ENCODE measurements at regions not wholly inside any gene's neighbourhood (a gene's known extent, or its start where the extent isn't known, plus 50 kb on each side); places are given as distances from the start of the nearest gene placed in this dataset.

DNA sequence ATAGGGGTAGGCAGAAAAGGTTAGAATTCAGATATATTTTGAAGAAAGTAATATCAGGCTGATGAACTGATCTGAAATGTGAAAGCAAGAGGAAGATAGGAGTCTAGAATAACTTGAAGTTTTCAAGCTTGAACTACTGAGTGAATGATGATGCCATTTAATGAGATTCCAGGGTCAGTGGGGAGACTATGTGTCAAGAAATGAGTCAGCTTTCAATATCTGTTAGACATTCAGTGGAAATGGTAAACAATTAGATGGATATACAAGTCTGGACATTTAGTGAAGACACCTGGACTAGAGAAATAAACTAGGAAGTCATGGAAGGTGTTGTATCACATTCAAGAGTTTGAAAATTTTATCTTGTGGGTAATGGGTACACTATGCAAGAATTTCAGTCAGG is 326.9 kb downstream of the FSIP2 start:
- DNase-seq (ENCODE audit: low read depth in 4 of 4, low spot score in 3 of 4): no peak

DNA sequence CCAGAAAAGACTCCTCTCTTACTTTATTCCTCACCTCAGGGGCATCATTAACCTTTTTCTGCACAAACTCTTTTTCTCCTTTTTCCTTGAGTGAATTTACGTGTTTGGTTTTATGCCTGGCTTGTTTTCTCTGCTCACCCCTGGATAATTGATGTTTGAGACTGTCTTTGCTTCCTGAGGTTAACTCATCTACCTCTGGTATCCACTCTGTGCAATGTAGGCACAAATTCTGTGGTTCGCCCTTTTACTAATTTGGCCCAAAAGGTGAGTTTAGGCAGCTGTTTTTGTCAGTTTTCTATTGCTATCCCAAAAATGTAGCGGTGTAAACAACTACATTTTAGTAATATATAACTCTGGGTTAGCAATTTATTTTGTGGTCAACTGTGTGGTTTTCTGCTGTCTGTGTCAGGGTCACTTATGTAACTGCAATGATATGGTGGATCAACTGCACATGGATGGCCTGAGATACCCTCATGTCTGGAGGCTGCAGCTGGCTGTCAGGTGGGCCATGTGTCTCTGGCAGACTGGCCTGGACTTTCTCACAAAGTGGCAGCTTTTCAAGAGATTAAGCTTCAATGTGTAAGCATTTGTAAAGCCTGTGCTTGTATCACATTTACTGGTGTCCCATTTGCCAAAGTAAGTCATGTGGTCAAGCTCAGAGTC is 329.7 kb downstream of the FSIP2 start:
- DNase-seq (ENCODE audit: low read depth in 4 of 4, low spot score in 3 of 4): no peak

DNA sequence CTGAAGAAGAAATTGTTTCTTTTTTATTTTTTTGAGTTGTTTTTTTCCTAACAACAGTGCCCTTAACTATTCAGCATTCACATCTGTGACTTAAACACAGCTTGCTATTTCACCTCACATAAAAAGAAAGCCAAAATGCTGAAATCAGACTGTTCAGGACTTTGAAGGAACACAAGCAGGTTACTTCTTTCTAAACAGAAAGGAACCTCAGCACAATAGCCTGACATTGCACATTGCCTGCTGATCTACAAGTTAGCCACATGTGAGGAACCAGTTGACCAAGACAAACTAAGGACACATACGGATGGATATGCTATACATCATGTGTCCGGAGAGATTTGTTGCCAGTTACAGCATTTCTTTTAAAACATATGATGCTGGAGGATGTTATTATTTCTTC is 331.1 kb downstream of the FSIP2 start:
- DNase-seq (ENCODE audit: low read depth in 4 of 4, low spot score in 3 of 4): no peak

- no peak for DNase-seq (ENCODE audit: low read depth in 4 of 4, low spot score in 3 of 4)
Observed at GRCh38 chr2:186085226-186085625, 346.6 kb downstream of the FSIP2 start.

GRCh38 chr2:186093174-186093573 is 354.6 kb downstream of the FSIP2 start:
- DNase-seq (ENCODE audit: low read depth in 4 of 4, low spot score in 3 of 4): no peak

DNA sequence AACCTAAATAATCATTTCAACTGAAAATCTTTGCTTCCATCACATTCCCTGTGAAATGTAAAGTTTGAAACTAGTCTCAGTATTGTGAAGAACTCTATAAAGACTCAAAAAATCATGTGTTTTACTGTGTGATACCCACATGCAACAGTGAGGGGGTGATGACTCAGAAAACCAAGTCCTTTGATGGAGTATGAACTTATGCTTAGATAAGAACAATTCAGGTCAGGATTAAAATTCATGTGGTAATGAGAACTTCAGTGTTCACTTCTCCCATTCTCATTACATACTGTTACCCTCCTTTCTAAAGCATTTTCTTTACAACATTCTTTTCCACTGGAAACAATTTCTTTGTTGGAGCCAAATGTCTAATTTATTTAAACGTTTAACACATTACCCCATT is 360.2 kb downstream of the FSIP2 start:
- no peak for DNase-seq (ENCODE audit: low read depth in 4 of 4, low spot score in 3 of 4)

GRCh38 chr2:186099826-186100225 is 361.2 kb downstream of the FSIP2 start:
- DNase-seq (ENCODE audit: low read depth in 4 of 4, low spot score in 3 of 4): no peak

- DNase-seq (ENCODE audit: low read depth in 4 of 4, low spot score in 3 of 4): no peak
Observed at GRCh38 chr2:186100636-186101035, 362.0 kb downstream of the FSIP2 start.

DNA sequence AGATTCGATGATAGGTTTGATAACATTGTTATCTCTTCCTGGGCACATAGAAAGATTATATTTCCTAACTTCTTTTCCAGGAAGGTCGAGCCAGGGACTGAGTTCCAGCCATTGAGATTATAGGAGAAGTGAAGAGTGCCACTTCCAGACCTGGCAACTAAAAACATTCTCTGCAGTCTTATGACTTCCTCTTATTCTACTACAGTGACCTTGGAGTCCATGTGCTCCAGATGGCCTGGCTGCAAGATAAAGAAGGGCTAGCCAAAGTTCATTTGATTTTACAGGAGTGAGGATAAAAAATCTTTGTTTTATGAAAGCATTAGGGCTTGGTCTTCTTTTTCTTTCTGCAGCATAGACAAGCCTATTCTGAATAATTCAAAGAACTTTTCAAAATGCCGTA is 363.0 kb downstream of the FSIP2 start:
- no peak for DNase-seq (ENCODE audit: low read depth in 4 of 4, low spot score in 3 of 4)

GRCh38 chr2:186103276-186103675 is 364.7 kb downstream of the FSIP2 start:
- no peak for DNase-seq (ENCODE audit: low read depth in 4 of 4, low spot score in 3 of 4)

- DNase-seq (ENCODE audit: low read depth in 4 of 4, low spot score in 3 of 4): no peak
Observed at GRCh38 chr2:186105016-186105724, 366.6 kb downstream of the FSIP2 start.

DNA sequence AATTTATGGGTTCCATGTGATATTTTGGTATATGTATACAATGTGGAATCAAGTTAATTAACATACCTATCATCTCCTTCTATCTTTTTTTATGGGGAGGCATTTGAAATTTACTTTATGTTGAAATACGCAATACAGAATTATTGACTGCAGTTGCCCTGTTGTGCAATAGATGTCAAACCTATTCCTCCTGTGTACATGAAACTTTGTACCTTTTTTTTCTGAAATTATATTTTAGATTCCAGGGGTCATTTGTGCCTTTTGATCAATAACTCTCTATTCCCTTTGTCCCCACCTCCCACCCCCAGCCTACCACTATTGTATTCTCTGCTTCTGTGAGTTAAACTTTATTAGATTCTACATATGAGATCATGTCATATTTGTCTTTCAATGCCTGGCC is 369.9 kb downstream of the FSIP2 start:
- no peak for DNase-seq (ENCODE audit: low read depth in 4 of 4, low spot score in 3 of 4)

DNA sequence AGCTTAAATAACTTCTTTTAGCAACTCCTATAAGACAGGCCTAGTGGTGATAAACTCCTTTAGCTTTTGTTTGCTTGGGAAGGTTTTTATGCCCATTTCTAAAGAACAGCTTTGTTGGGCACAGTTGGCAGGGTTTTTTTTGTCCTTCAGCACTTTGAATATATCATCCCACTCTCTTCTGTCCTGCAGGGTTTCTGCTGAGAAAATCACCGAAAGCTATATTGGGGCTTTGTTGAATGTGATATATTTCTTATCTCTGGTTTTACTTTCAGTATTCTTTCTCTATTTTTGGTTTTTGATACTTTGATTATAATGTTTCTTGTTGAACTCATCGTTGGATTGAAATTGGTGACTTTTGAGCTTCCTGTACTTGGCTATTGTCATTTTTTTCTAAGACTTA is 372.8 kb upstream of the ZC3H15 start:
- DNase-seq (ENCODE audit: low read depth in 4 of 4, low spot score in 3 of 4): no peak

DNA sequence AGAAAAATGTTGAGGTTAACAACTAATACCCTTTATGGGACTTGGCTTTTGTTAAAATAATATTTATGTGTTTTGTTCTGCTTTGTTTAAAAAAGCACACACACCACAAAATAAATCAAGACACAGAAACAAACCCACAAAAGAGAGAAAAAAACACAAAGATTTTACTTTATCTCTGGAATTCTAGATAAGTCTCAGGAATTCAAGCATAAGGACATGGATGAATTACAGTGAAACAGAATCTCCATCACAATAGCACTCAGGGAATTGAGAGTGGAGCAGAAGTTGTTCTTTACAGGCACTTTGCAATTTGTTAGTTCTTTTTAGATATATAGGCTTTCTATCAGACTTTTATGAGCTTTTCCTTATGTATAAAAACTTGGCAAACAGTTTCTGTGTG is 360.9 kb upstream of the ZC3H15 start:
- DNase-seq (ENCODE audit: low read depth in 4 of 4, low spot score in 3 of 4): no peak

DNA sequence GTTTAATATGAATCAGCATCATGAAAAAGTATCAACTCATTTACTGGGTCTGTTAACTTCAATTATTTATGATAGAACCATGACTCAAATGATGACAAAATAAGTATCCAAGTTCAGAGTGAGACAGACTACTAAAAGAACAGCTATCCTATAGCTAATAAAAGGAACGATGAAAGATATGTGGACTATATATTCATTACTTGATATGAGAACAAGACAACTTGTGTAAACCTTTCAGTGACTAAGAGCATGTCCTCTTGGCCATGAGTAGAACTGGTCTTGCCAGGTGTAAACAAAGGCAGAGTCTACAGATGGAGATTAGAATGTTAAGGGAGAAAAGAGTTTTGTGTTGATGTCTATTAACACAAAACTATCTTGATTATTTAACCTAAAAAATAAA is 360.4 kb upstream of the ZC3H15 start:
- no peak for DNase-seq (ENCODE audit: low read depth in 4 of 4, low spot score in 3 of 4)

- no peak for DNase-seq (ENCODE audit: low read depth in 4 of 4, low spot score in 3 of 4)
Observed at GRCh38 chr2:186126181-186126580, 359.9 kb upstream of the ZC3H15 start.

DNA sequence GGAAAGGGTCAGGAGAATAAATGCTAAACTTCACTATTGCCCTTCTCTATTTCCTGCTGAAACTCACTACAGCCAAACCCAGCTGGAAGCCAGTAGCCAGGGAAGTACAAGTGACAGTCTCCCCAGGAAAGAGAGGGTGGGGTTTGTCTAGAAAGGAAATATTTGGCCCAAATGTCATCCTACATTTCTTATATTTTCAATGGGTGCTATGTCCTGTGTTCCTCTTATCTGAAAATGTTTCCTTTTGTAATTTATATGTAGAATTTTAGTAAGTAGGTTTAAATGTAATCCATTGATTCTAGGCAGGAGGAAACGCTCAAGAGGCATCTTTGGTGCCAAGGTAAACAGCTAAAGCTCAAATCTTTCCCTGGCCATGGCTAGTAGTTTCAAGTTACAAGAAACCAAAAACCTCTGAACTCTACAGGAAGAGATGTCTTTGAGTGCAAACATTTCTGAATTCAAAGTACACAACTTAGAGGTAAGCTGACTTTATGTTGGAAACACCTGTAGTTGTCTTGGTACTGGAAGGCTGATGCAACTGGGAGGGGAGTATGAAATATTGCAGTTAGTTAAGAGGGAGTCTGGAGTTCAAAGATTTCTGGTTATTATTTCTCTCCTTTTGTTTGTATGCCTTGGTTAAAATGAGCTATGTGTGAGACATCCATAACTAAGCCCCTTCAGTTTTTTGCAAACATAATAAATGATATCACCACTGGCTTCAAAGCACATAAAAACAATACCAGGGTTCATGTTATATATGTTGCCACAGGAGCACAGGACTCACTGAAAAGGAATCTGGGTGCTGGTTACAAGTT is 356.1 kb upstream of the ZC3H15 start:
- no peak for DNase-seq (ENCODE audit: low read depth in 4 of 4, low spot score in 3 of 4)

GRCh38 chr2:186130748-186131641 is 355.1 kb upstream of the ZC3H15 start:
- no peak for DNase-seq (ENCODE audit: low read depth in 4 of 4, low spot score in 3 of 4)

- no peak for DNase-seq (ENCODE audit: low read depth in 4 of 4, low spot score in 3 of 4)
Observed at GRCh38 chr2:186135686-186136085, 350.4 kb upstream of the ZC3H15 start.

DNA sequence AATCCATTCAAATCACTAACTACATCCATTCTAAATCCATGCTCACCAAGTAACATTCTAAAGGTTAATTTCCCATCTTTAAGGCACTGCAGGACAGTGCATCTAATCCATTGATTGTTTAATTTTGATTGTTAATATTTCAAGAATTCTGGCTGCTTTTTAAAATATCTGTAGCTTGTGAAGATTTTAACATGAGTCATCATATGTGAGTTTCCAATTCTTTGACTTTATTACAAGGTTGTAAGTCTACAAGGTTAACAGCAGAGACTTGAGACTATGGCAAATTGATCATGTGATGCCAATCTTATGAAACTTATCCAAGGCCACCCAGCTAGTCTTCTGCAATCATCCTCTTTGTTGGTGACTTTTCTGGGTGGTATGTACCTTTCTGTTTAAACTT is 349.2 kb upstream of the ZC3H15 start:
- no peak for DNase-seq (ENCODE audit: low read depth in 4 of 4, low spot score in 3 of 4)

DNA sequence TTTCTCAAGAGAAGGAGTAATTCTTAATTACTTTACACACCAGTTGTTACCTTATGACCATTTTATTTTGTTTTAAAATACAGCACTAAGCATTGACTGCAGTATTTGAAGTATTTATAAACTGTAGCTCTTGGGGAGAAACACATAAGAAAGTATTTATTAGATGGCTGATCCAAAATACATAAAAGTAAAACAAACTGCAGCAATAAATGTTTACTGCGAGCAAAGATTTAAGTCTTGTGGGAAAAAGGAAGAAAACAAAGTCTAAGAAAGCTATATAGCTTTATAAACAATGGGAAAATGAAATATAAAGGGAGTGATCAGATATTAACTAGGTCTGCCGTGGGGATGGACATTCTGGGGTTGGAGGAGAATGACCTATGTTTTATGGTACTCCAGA is 347.2 kb upstream of the ZC3H15 start:
- peak in 2 of 4 donors; percentile 7 to 12 for DNase-seq (ENCODE audit: low read depth in 4 of 4, low spot score in 3 of 4)

Measured in right renal pelvis (tissue), 4 donors.